GM18519 (cell line): ENCODE measurements at regions not wholly inside any gene's neighbourhood (a gene's known extent, or its start where the extent isn't known, plus 50 kb on each side); places are given as distances from the start of the nearest gene placed in this dataset.

Experiments
- ATAC-seq: cut with Tn5 transposase; IDR thresholded peaks from one replicate; pipeline ENCODE4 v1.9.1; 2021; ENCODE audit warnings: mild to moderate bottlenecking, moderate library complexity; ENCODE audit not compliant: unreplicated experiment, low FRiP score

GRCh38 chr10:128686630-128687278, 560.5 kb upstream of the MKI67 start:
- no peak for ATAC-seq

GRCh38 chr10:128687408-128687807, 561.2 kb upstream of the MKI67 start:
- no peak for ATAC-seq

GRCh38 chr10:128687927-128688549, 561.8 kb upstream of the MKI67 start:
- no peak for ATAC-seq

- no peak for ATAC-seq
These were observed 563.4 kb upstream of the MKI67 start for GRCh38 chr10:128689667-128690066.

GRCh38 chr10:128693493-128694131, 567.4 kb upstream of the MKI67 start:
- ATAC-seq = no peak

- ATAC-seq = no peak
These were observed 568.1 kb upstream of the MKI67 start for GRCh38 chr10:128694168-128694850.

- no peak for ATAC-seq
These were observed 568.9 kb upstream of the MKI67 start for GRCh38 chr10:128694851-128695725.

GRCh38 chr10:128695931-128696330, 569.7 kb upstream of the MKI67 start:
- no peak for ATAC-seq

- no peak for ATAC-seq
These were observed 571.2 kb upstream of the MKI67 start for GRCh38 chr10:128697437-128697836.

- ATAC-seq = no peak
These were observed 575.2 kb upstream of the MKI67 start for GRCh38 chr10:128701381-128701780.

- no peak for ATAC-seq
These were observed 575.6 kb upstream of the MKI67 start for GRCh38 chr10:128701837-128702236.

- ATAC-seq = no peak
These were observed 578.5 kb upstream of the MKI67 start for GRCh38 chr10:128704716-128705115.

- ATAC-seq = no peak
These were observed 582.0 kb upstream of the MKI67 start for GRCh38 chr10:128708182-128708581.

GRCh38 chr10:128709686-128710085, 583.5 kb upstream of the MKI67 start:
- ATAC-seq = no peak

GRCh38 chr10:128710098-128710797, 584.0 kb upstream of the MKI67 start:
- ATAC-seq = no peak

- no peak for ATAC-seq
These were observed 584.6 kb upstream of the MKI67 start for GRCh38 chr10:128710798-128711183.

- ATAC-seq = no peak
These were observed 585.6 kb upstream of the MKI67 start for GRCh38 chr10:128711806-128712205.

- no peak for ATAC-seq
These were observed 586.6 kb upstream of the MKI67 start for GRCh38 chr10:128712661-128713400.

GRCh38 chr10:128713471-128713870, 587.2 kb upstream of the MKI67 start:
- ATAC-seq = no peak
